GM23338 (cell line): ENCODE measurements at regions not wholly inside any gene's neighbourhood (a gene's known extent, or its start where the extent isn't known, plus 50 kb on each side); places are given as distances from the start of the nearest gene placed in this dataset.
A peak's percentile ranks its signal among the peaks of the same experiment; 100 is the strongest.

Experiments used
- ATAC-seq: fragments of 200-7000 bp; cut with Tn5 transposase; 3 replicates; pipeline ENCODE4 v1.9.1; 2020
- DNase-seq: peaks from one replicate; pipeline ENCODE4 v3.0.0-alpha.2; 2015; ENCODE audit warnings: low spot score
- H2AFZ ChIP-seq: fragments of 200-600 bp; sonication (generic); 2 replicates; pipeline ENCODE4 v1.8.0; 2016; ENCODE audit warnings: antibody characterized with exemption, mild to moderate bottlenecking, moderate library complexity
- H3F3A ChIP-seq: fragments of 200-600 bp; sonication (generic); replicated peaks from 2 replicates; pipeline ENCODE4 v1.8.0; 2017; ENCODE audit warnings: antibody characterized with exemption, mixed run types, low read depth
- H3K27ac ChIP-seq: fragments of 200-600 bp; sonication (generic); 2 replicates; pipeline ENCODE4 v1.6.1; 2016; ENCODE audit warnings: low read depth
- H3K27me3 ChIP-seq: fragments of 200-600 bp; sonication (generic); 2 replicates; pipeline ENCODE4 v1.8.0; 2016; ENCODE audit warnings: mild to moderate bottlenecking, mixed run types, moderate library complexity; ENCODE audit not compliant: insufficient read depth
- H3K36me3 ChIP-seq: fragments of 200-600 bp; sonication (generic); 2 replicates; pipeline ENCODE4 v1.8.0; 2016; ENCODE audit warnings: mild to moderate bottlenecking; ENCODE audit not compliant: insufficient read depth
- H3K4me1 ChIP-seq: fragments of 200-600 bp; sonication (generic); 2 replicates; pipeline ENCODE4 v1.8.0; 2016; ENCODE audit warnings: mild to moderate bottlenecking, moderate library complexity; ENCODE audit not compliant: insufficient read depth
- H3K4me2 ChIP-seq: fragments of 200-600 bp; sonication (generic); 2 replicates; pipeline ENCODE4 v1.7.1; 2017; ENCODE audit warnings: mixed run types
- H3K4me3 ChIP-seq: fragments of 200-600 bp; sonication (generic); 2 replicates; pipeline ENCODE4 v1.6.1; 2016; ENCODE audit warnings: mixed run types
- H3K79me2 ChIP-seq: fragments of 200-600 bp; sonication (generic); replicated peaks from 2 replicates; pipeline ENCODE4 v1.8.0; 2017; ENCODE audit warnings: mild to moderate bottlenecking; ENCODE audit not compliant: insufficient read depth
- H3K9me2 ChIP-seq: fragments of 200-600 bp; sonication (generic); 2 replicates; pipeline ENCODE4 v1.8.0; 2017; ENCODE audit not compliant: insufficient read depth
- H4K20me1 ChIP-seq: fragments of 200-600 bp; sonication (generic); replicated peaks from 2 replicates; pipeline ENCODE4 v1.8.0; 2017; ENCODE audit warnings: mild to moderate bottlenecking; ENCODE audit not compliant: insufficient read depth
- H3K27ac Mint-ChIP-seq: 2 replicates; pipeline ENCODE4 v1.8.0; 2020; ENCODE audit warnings: inconsistent platforms, mild to moderate bottlenecking, moderate library complexity, mixed read lengths
- H3K27me3 Mint-ChIP-seq: 3 replicates; pipeline ENCODE4 v1.8.0; 2022; ENCODE audit warnings: low read depth, mild to moderate bottlenecking, moderate library complexity, mixed read lengths, inconsistent platforms; ENCODE audit not compliant: insufficient read depth, poor library complexity
- H3K36me3 Mint-ChIP-seq: 3 replicates; pipeline ENCODE4 v1.8.0; 2021; ENCODE audit warnings: low read depth, mild to moderate bottlenecking, inconsistent platforms, moderate library complexity, mixed read lengths
- H3K4me1 Mint-ChIP-seq: 3 replicates; pipeline ENCODE4 v1.8.0; 2020; ENCODE audit warnings: mild to moderate bottlenecking, inconsistent platforms, mixed read lengths
- H3K4me3 Mint-ChIP-seq: 3 replicates; pipeline ENCODE4 v1.8.0; 2021; ENCODE audit warnings: moderate library complexity, mild to moderate bottlenecking, inconsistent platforms, mixed read lengths
- H3K9me3 Mint-ChIP-seq: 3 replicates; pipeline ENCODE4 v1.8.0; 2020; ENCODE audit warnings: moderate library complexity, mild to moderate bottlenecking, inconsistent platforms, mixed read lengths
- CREB1 ChIP-seq: fragments of 250-450 bp; sonication (Bioruptor Pico); IDR thresholded peaks from 2 replicates; pipeline ENCODE4 v1.5.0; 2020; ENCODE audit warnings: low read depth, mild to moderate bottlenecking, moderate library complexity
- EZH2 ChIP-seq: fragments of 200-600 bp; sonication (generic); IDR thresholded peaks from one replicate; pipeline ENCODE4 v1.8.0; 2017; ENCODE audit warnings: antibody characterized with exemption, mild to moderate bottlenecking, low read depth; ENCODE audit not compliant: unreplicated experiment
- EZH2phosphoT487 ChIP-seq: fragments of 200-600 bp; sonication (generic); IDR thresholded peaks from one replicate; pipeline ENCODE4 v1.8.1; 2018; ENCODE audit warnings: antibody characterized with exemption; ENCODE audit not compliant: unreplicated experiment
- NANOG ChIP-seq: IDR thresholded peaks from 2 replicates; pipeline ENCODE4 v1.6.1; 2016; ENCODE audit warnings: antibody characterized with exemption, borderline replicate concordance
- ZNF331 ChIP-seq: fragments of 250-450 bp; sonication (Bioruptor Pico); IDR thresholded peaks from 2 replicates; pipeline ENCODE4 v1.5.0; 2020; ENCODE audit warnings: low read depth, mild to moderate bottlenecking, moderate library complexity
- TF ChIP-seq, protein P1 (sequence below), 2 experiments: fragments of 200-600 bp in 1 of 2; sonication (generic) in 1 of 2; conservative IDR thresholded peaks; 2 replicates each; pipeline versions ENCODE4 v1.5.1 to v1.6.1; 2016 to 2017; ENCODE audit warnings: antibody characterized with exemption in 2 of 2, low read depth in 2 of 2, mild to moderate bottlenecking in 2 of 2, moderate library complexity in 1 of 2
- TF ChIP-seq, protein P2 (sequence below): fragments of 250-450 bp; sonication (Bioruptor Pico); IDR thresholded peaks from 2 replicates; pipeline ENCODE4 v1.5.0; 2020; ENCODE audit warnings: mild to moderate bottlenecking, moderate library complexity

DNA sequence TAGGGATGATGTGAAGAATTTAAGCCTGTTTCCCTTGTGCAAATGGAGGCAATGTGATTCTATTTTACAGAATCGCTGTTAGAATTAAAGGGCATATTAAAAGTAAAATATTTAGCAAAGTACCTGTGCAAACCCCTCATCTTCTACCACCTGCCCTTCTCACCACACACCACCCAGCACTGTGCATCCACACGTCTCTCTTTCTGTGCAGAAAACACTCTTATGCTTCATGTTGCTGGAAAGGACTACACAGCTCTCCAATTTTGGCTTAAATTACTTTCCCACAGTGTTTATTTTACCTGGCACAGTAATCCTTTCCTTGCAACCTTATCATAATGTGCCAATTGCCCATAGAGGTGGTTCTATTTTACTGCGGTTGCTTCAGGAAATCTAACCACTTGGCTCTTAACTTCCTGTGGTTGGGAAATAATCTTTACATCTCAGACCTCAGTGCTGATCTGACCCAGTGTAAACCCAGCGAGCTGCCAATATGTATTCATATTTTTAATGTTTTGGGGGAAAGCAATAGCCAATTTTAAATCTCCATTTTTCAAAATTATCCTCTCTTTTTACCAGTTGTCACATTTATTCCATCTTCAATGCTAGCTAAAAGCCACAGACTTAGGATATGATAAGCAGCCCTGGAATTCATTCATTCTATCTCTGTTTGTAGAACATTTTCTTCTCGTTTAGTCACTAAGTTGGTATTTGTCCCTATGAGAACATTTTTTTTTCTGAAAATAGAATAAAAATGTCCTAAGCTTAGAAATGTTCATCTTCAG, 250.9 kb downstream of the DSEL start:
- no peak overlapping the region for H3K27ac Mint-ChIP-seq
- H2AFZ ChIP-seq: no peak overlapping the region

DNA sequence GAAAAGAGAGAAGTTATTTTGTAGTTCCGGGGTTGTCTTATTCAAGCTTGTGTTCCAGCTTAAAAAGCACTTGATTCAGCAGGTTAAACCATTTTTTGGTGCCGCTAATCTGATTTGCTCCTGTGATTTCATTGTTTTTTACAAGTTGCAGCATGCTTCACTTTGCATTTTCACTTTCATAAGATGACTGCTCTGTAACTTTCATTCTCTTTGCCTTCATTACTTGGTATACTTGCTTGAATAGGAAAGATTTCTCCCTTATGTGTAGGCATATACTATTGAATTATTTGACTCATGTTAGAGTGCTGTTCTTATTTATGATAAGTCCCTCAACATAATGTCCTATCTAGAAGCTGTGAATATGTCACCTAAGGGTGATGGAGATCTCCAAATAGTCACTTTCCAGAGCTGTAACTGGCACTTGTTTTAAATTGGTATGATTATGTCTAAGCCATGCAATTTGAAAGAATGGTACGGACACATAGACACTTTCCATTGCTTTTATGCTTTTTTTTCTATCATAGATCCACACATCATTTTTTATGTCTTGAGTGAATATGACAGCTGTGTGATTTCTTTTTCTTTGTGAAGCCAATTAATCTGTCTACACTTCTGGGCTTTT, 254.5 kb downstream of the DSEL start:
- H3K4me1 ChIP-seq: peaks cover 16% of the 10 kb centered on the region
- no peaks in the 10 kb centered on the region for H3K27me3 ChIP-seq
- TF ChIP-seq ZNF331 (CRISPR knock-in tag) (no peak), EZH2phosphoT487 (no peak), CREB1 (CRISPR knock-in tag) (no peak), EZH2 (no peak), NANOG (no peak)
- TF ChIP-seq, protein P1, sequence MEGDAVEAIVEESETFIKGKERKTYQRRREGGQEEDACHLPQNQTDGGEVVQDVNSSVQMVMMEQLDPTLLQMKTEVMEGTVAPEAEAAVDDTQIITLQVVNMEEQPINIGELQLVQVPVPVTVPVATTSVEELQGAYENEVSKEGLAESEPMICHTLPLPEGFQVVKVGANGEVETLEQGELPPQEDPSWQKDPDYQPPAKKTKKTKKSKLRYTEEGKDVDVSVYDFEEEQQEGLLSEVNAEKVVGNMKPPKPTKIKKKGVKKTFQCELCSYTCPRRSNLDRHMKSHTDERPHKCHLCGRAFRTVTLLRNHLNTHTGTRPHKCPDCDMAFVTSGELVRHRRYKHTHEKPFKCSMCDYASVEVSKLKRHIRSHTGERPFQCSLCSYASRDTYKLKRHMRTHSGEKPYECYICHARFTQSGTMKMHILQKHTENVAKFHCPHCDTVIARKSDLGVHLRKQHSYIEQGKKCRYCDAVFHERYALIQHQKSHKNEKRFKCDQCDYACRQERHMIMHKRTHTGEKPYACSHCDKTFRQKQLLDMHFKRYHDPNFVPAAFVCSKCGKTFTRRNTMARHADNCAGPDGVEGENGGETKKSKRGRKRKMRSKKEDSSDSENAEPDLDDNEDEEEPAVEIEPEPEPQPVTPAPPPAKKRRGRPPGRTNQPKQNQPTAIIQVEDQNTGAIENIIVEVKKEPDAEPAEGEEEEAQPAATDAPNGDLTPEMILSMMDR (conservative IDR thresholded peaks at IDR 0.05; ENCODE audit: low read depth in 2 of 2): no peak
- no peaks in the 10 kb centered on the region for H3K27me3 Mint-ChIP-seq
- no peak overlapping the region for H3K4me3 ChIP-seq
- H3K27ac ChIP-seq: no peak overlapping the region
- H3K9me3 Mint-ChIP-seq: no peaks in the 10 kb centered on the region
- H3K9me2 ChIP-seq: no peaks in the 10 kb centered on the region
- no peak overlapping the region for H3K4me3 Mint-ChIP-seq
- no peaks in the 10 kb centered on the region for H3K79me2 ChIP-seq
- no peak overlapping the region for H3K4me2 ChIP-seq
- H3F3A ChIP-seq: no peaks in the 10 kb centered on the region
- ATAC-seq (no peak), DNase-seq (no peak)
- H3K4me1 Mint-ChIP-seq: peaks cover 13% of the 10 kb centered on the region; the same call in 2 of the 3 replicates
- no peak overlapping the region for H3K27ac Mint-ChIP-seq
- no peaks in the 10 kb centered on the region for H3K36me3 Mint-ChIP-seq
- no peaks in the 10 kb centered on the region for H3K36me3 ChIP-seq
- 0 out of 2 replicates have a peak overlapping the region, but pooled peaks have one; percentile 7 for H2AFZ ChIP-seq
- no peaks in the 10 kb centered on the region for H4K20me1 ChIP-seq

More for the DNA sequence above, 250.9 kb downstream of the DSEL start:
- no peaks in the 10 kb centered on the region for H3K9me3 Mint-ChIP-seq
- DNase-seq (no peak), ATAC-seq (no peak)
- H3K4me3 Mint-ChIP-seq: no peak overlapping the region
- H3K4me1 Mint-ChIP-seq: peaks cover 22% of the 10 kb centered on the region; the same call in 2 of the 3 replicates
- no peaks in the 10 kb centered on the region for H3F3A ChIP-seq
- no peak overlapping the region for H3K4me2 ChIP-seq
- no peak overlapping the region for H3K27ac ChIP-seq
- no peak for TF ChIP-seq NANOG
- no peak for TF ChIP-seq EZH2
- H3K27me3 Mint-ChIP-seq: no peaks in the 10 kb centered on the region
- no peaks in the 10 kb centered on the region for H3K27me3 ChIP-seq
- peaks cover 27% of the 10 kb centered on the region for H3K4me1 ChIP-seq
- H3K36me3 ChIP-seq: no peaks in the 10 kb centered on the region; the same call in 1 of the 2 replicates
- no peak overlapping the region for H3K4me3 ChIP-seq
- no peaks in the 10 kb centered on the region for H4K20me1 ChIP-seq
- no peaks in the 10 kb centered on the region for H3K79me2 ChIP-seq
- H3K36me3 Mint-ChIP-seq: no peaks in the 10 kb centered on the region
- peaks cover 14% of the 10 kb centered on the region for H3K9me2 ChIP-seq

DNA sequence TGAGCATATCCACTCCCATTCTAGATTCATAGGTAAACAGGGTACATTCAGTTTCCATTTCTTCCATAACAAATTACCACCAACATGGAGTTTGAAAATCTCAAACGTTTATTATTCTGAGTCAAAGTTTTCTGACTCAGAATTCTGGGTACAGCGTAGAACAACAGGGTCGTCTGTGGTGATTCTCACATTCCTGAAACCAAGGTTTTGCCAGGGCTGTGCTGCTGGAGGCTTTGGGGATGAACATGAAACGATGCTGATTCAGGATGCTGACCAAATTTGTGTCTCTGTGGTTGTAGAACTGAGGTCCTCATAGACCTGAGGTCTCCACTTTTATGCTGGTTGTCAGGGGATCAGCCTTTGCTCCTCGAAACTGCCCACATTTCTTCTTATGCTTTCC, 255.7 kb downstream of the DSEL start:
- no peak overlapping the region for H3K27ac Mint-ChIP-seq
- Histone ChIP-seq H3K36me3 (no peaks in the 10 kb centered on the region), H3K4me3 (no peak overlapping the region), H3K4me1 (peaks cover 4% of the 10 kb centered on the region; the same call in 1 of the 2 replicates), H3F3A (no peaks in the 10 kb centered on the region), H3K27me3 (no peaks in the 10 kb centered on the region), H3K9me2 (no peaks in the 10 kb centered on the region), H2AFZ (peak overlapping the region; percentile 15; the same call in 1 of the 2 replicates), H3K4me2 (no peak overlapping the region), H3K27ac (no peak overlapping the region), H3K79me2 (no peaks in the 10 kb centered on the region), H4K20me1 (no peaks in the 10 kb centered on the region)
- ATAC-seq: no peak
- peaks cover 7% of the 10 kb centered on the region; the same call in 2 of the 3 replicates for H3K4me1 Mint-ChIP-seq
- no peak for DNase-seq
- no peak overlapping the region for H3K4me3 Mint-ChIP-seq
- H3K27me3 Mint-ChIP-seq: no peaks in the 10 kb centered on the region
- no peaks in the 10 kb centered on the region for H3K9me3 Mint-ChIP-seq
- no peaks in the 10 kb centered on the region for H3K36me3 Mint-ChIP-seq
- TF ChIP-seq, protein P2, sequence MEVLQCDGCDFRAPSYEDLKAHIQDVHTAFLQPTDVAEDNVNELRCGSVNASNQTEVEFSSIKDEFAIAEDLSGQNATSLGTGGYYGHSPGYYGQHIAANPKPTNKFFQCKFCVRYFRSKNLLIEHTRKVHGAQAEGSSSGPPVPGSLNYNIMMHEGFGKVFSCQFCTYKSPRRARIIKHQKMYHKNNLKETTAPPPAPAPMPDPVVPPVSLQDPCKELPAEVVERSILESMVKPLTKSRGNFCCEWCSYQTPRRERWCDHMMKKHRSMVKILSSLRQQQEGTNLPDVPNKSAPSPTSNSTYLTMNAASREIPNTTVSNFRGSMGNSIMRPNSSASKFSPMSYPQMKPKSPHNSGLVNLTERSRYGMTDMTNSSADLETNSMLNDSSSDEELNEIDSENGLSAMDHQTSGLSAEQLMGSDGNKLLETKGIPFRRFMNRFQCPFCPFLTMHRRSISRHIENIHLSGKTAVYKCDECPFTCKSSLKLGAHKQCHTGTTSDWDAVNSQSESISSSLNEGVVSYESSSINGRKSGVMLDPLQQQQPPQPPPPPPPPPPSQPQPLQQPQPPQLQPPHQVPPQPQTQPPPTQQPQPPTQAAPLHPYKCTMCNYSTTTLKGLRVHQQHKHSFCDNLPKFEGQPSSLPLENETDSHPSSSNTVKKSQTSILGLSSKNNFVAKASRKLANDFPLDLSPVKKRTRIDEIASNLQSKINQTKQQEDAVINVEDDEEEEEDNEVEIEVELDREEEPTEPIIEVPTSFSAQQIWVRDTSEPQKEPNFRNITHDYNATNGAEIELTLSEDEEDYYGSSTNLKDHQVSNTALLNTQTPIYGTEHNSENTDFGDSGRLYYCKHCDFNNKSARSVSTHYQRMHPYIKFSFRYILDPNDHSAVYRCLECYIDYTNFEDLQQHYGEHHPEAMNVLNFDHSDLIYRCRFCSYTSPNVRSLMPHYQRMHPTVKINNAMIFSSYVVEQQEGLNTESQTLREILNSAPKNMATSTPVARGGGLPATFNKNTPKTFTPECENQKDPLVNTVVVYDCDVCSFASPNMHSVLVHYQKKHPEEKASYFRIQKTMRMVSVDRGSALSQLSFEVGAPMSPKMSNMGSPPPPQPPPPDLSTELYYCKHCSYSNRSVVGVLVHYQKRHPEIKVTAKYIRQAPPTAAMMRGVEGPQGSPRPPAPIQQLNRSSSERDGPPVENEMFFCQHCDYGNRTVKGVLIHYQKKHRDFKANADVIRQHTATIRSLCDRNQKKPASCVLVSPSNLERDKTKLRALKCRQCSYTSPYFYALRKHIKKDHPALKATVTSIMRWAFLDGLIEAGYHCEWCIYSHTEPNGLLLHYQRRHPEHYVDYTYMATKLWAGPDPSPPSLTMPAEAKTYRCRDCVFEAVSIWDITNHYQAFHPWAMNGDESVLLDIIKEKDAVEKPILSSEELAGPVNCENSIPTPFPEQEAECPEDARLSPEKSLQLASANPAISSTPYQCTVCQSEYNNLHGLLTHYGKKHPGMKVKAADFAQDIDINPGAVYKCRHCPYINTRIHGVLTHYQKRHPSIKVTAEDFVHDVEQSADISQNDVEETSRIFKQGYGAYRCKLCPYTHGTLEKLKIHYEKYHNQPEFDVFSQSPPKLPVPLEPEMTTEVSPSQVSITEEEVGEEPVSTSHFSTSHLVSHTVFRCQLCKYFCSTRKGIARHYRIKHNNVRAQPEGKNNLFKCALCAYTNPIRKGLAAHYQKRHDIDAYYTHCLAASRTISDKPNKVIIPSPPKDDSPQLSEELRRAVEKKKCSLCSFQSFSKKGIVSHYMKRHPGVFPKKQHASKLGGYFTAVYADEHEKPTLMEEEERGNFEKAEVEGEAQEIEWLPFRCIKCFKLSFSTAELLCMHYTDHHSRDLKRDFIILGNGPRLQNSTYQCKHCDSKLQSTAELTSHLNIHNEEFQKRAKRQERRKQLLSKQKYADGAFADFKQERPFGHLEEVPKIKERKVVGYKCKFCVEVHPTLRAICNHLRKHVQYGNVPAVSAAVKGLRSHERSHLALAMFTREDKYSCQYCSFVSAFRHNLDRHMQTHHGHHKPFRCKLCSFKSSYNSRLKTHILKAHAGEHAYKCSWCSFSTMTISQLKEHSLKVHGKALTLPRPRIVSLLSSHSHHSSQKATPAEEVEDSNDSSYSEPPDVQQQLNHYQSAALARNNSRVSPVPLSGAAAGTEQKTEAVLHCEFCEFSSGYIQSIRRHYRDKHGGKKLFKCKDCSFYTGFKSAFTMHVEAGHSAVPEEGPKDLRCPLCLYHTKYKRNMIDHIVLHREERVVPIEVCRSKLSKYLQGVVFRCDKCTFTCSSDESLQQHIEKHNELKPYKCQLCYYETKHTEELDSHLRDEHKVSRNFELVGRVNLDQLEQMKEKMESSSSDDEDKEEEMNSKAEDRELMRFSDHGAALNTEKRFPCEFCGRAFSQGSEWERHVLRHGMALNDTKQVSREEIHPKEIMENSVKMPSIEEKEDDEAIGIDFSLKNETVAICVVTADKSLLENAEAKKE (CRISPR knock-in tag): no peak
- no peak for TF ChIP-seq ZNF331 (CRISPR knock-in tag)
